Activated T-helper 9 cell treated with anti-CD3 and anti-CD28 coated beads, Interleukin-2, amount 50 U/mL, for 16 hours (primary cell): ENCODE measurements at regions not wholly inside any gene's neighbourhood (a gene's known extent, or its start where the extent isn't known, plus 50 kb on each side); places are given as distances from the start of the nearest gene placed in this dataset.

ENCODE experiments used
- DNase-seq: peaks from one replicate; pipeline ENCODE4 v3.0.0-alpha.2; 2020; ENCODE audit warnings: low read depth

GRCh38 chr1:38539931-38540330 lies 319.6 kb downstream of the RRAGC start:
- DNase-seq, result no peak

GRCh38 chr1:38538834-38539233 lies 320.7 kb downstream of the RRAGC start:
- DNase-seq, result no peak

- no peak for DNase-seq
Observed at GRCh38 chr1:38536089-38536488, 323.5 kb downstream of the RRAGC start.

- no peak for DNase-seq
Observed at GRCh38 chr1:38534473-38534823, 325.1 kb downstream of the RRAGC start.

- no peak for DNase-seq
Observed at GRCh38 chr1:38533772-38534472, 325.6 kb downstream of the RRAGC start.

- no peak for DNase-seq
Observed at GRCh38 chr1:38530957-38531356, 328.6 kb downstream of the RRAGC start.

GRCh38 chr1:38529946-38530345 lies 329.6 kb downstream of the RRAGC start:
- no peak for DNase-seq

- DNase-seq, result no peak
Observed at GRCh38 chr1:38529391-38529790, 330.2 kb downstream of the RRAGC start.

- DNase-seq, result no peak
Observed at GRCh38 chr1:38528623-38529022, 330.9 kb downstream of the RRAGC start.

GRCh38 chr1:38527373-38527966 lies 332.1 kb downstream of the RRAGC start:
- peak; percentile 24 for DNase-seq

- no peak for DNase-seq
Observed at GRCh38 chr1:38526046-38526445, 333.5 kb downstream of the RRAGC start.

GRCh38 chr1:38525343-38526043 lies 334.1 kb downstream of the RRAGC start:
- no peak for DNase-seq

- DNase-seq, result no peak
Observed at GRCh38 chr1:38524025-38524641, 335.4 kb downstream of the RRAGC start.

- DNase-seq, result no peak
Observed at GRCh38 chr1:38523568-38523939, 336.0 kb downstream of the RRAGC start.

- DNase-seq, result no peak
Observed at GRCh38 chr1:38522915-38523567, 336.5 kb downstream of the RRAGC start.

GRCh38 chr1:38516560-38516959 lies 343.0 kb downstream of the RRAGC start:
- no peak for DNase-seq

- no peak for DNase-seq
Observed at GRCh38 chr1:38512789-38513188, 346.8 kb downstream of the RRAGC start.

- DNase-seq, result no peak
Observed at GRCh38 chr1:38512024-38512767, 347.4 kb downstream of the RRAGC start.

- DNase-seq, result no peak
Observed at GRCh38 chr1:38508232-38508631, 351.3 kb downstream of the RRAGC start.

- DNase-seq, result no peak
Observed at GRCh38 chr1:38507563-38507962, 352.0 kb downstream of the RRAGC start.

- no peak for DNase-seq
Observed at GRCh38 chr1:38505944-38506343, 353.6 kb downstream of the RRAGC start.

- no peak for DNase-seq
Observed at GRCh38 chr1:38502758-38503157, 356.8 kb downstream of the RRAGC start.
